ENCODE measurements at regions not wholly inside any gene's neighbourhood (a gene's known extent, or its start where the extent isn't known, plus 50 kb on each side); places are given as distances from the start of the nearest gene placed in this dataset.

DNA sequence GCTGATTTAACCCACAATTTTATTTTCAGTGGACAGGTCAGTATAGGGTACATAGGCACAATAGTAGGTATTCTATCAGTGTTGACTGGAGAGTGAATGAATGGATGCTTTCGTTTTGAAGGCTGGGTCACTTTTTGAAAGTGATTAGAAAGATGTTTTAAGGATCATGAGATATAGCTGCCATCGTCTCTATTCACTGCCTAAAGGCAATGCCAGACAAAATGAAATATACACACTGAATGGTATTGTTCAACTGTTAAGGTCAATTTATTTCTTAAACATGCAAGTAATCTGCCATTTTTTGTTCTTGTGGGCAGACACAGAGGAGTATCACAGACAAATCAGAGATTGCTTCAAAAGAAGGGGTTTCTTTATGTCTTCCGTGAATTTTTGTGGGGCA, 395.3 kb downstream of the VGLL3 start:
- H3K4me3 ChIP-seq (ENCODE audit: low read depth, low read length), result no peak overlapping the region
- H3K4me1 Mint-ChIP-seq, result no peaks in the 10 kb centered on the region
- no peak overlapping the region for H3K27ac Mint-ChIP-seq
- DNase-seq (no peak), ATAC-seq (ENCODE audit: low read depth in 2 of 2) (no peak)
- H3K9me3 Mint-ChIP-seq, result peaks cover 3 to 24% (median 4%) of the 10 kb centered on the region in 7 donors
- H3K36me3 Mint-ChIP-seq, result no peaks in the 10 kb centered on the region
- no peaks in the 10 kb centered on the region for H3K36me3 ChIP-seq (ENCODE audit: control insufficient read depth, insufficient read depth, low read length)
- no peak overlapping the region for H3K4me3 Mint-ChIP-seq
- H3K27me3 Mint-ChIP-seq, result no peaks in the 10 kb centered on the region
- H3K4me1 ChIP-seq (ENCODE audit: control insufficient read depth, insufficient read depth, low read length, poor library complexity, severe bottlenecking), result no peaks in the 10 kb centered on the region
- H3K27ac ChIP-seq (ENCODE audit: insufficient read depth, low read length, poor library complexity, severe bottlenecking), result no peak overlapping the region
- no peaks in the 10 kb centered on the region for H3K27me3 ChIP-seq (ENCODE audit: control insufficient read depth, insufficient read depth, low read length)
- no peaks in the 10 kb centered on the region for H3K9me3 ChIP-seq (ENCODE audit: control insufficient read depth in 2 of 2, low read length in 2 of 2)

GRCh38 chr3:86594838-86595237, 396.1 kb downstream of the VGLL3 start:
- Mint-ChIP-seq H3K27me3 (no peaks in the 10 kb centered on the region), H3K4me3 (no peak overlapping the region), H3K4me1 (no peaks in the 10 kb centered on the region), H3K9me3 (peaks cover 3 to 20% (median 4%) of the 10 kb centered on the region in 7 donors), H3K27ac (no peak overlapping the region), H3K36me3 (no peaks in the 10 kb centered on the region)
- no peaks in the 10 kb centered on the region for H3K27me3 ChIP-seq (ENCODE audit: control insufficient read depth, insufficient read depth, low read length)
- no peak for ATAC-seq (ENCODE audit: low read depth in 2 of 2)
- no peak overlapping the region for H3K27ac ChIP-seq (ENCODE audit: insufficient read depth, low read length, poor library complexity, severe bottlenecking)
- no peak overlapping the region for H3K4me3 ChIP-seq (ENCODE audit: low read depth, low read length)
- DNase-seq, result no peak
- no peaks in the 10 kb centered on the region for H3K4me1 ChIP-seq (ENCODE audit: control insufficient read depth, insufficient read depth, low read length, poor library complexity, severe bottlenecking)
- H3K36me3 ChIP-seq (ENCODE audit: control insufficient read depth, insufficient read depth, low read length), result no peaks in the 10 kb centered on the region
- no peaks in the 10 kb centered on the region for H3K9me3 ChIP-seq (ENCODE audit: control insufficient read depth in 2 of 2, low read length in 2 of 2)

DNA sequence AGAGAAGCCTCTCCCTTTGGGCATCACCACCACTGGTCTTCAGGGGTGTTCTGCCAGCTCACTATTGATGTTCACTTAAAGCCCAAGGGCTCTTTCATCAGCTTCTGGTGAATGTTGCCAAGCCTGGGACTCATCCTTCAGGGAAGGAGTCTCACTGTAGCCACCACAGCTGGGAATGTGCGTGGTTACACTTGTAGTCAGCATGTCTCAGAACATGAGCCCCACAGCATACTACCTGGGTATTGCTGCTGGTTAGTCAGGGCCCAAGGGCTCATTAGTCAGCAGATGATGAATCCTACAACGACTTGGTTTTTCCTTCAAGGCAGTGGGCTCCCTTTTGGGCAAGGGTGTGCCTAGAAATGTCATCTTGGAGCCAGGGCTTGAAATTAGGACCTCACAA, 412.9 kb downstream of the VGLL3 start:
- no peaks in the 10 kb centered on the region for H3K27me3 Mint-ChIP-seq

GRCh38 chr3:86563400-86563970, 427.5 kb downstream of the VGLL3 start:
- DNase-seq, result peak in 1 of 3 donors; percentile 26
- H3K27ac ChIP-seq (ENCODE audit: insufficient read depth, low read length, poor library complexity, severe bottlenecking), result no peak overlapping the region
- H3K4me3 Mint-ChIP-seq, result no peak overlapping the region

More for the DNA sequence above, 412.9 kb downstream of the VGLL3 start:
- Mint-ChIP-seq H3K9me3 (peaks cover 3 to 42% (median 8%) of the 10 kb centered on the region in 7 donors), H3K27ac (no peak overlapping the region), H3K36me3 (no peaks in the 10 kb centered on the region), H3K4me3 (no peak overlapping the region), H3K4me1 (no peaks in the 10 kb centered on the region)
- Histone ChIP-seq H3K27me3 (ENCODE audit: control insufficient read depth, insufficient read depth, low read length) (no peaks in the 10 kb centered on the region), H3K4me1 (ENCODE audit: control insufficient read depth, insufficient read depth, low read length, poor library complexity, severe bottlenecking) (no peaks in the 10 kb centered on the region), H3K4me3 (ENCODE audit: low read depth, low read length) (no peak overlapping the region), H3K27ac (ENCODE audit: insufficient read depth, low read length, poor library complexity, severe bottlenecking) (no peak overlapping the region), H3K36me3 (ENCODE audit: control insufficient read depth, insufficient read depth, low read length) (no peaks in the 10 kb centered on the region), H3K9me3 (ENCODE audit: control insufficient read depth in 2 of 2, low read length in 2 of 2) (peaks cover 2 to 14% of the 10 kb centered on the region in 2 experiments)
- no peak for DNase-seq
- ATAC-seq (ENCODE audit: low read depth in 2 of 2), result no peak

DNA sequence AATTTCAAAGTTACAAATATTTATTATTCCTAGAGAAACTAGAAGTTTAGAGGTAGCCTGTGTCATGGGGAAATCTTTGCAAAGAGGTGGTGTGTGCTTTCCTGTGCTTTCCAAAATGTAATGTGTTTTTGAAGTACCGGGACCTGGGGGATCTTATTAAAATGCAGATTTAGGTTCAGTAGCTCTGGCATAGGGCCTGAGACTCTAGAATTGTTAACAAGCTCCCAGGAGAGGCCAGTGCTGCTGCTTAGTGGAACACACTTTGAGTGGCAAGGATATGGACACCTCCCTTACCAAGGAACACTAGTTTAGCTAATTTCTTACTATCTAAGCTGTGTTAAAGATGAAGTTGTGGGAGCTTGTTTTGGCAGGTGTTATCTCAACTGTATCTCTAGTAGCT, 428.9 kb downstream of the VGLL3 start:
- no peak overlapping the region for H3K27ac ChIP-seq (ENCODE audit: insufficient read depth, low read length, poor library complexity, severe bottlenecking)
- Mint-ChIP-seq H3K36me3 (no peaks in the 10 kb centered on the region), H3K27ac (no peak overlapping the region), H3K27me3 (no peaks in the 10 kb centered on the region), H3K4me1 (no peaks in the 10 kb centered on the region), H3K9me3 (peaks cover 0 to 6% (median 0%) of the 10 kb centered on the region in 7 donors), H3K4me3 (no peak overlapping the region)
- no peaks in the 10 kb centered on the region for H3K36me3 ChIP-seq (ENCODE audit: control insufficient read depth, insufficient read depth, low read length)
- no peaks in the 10 kb centered on the region for H3K9me3 ChIP-seq (ENCODE audit: control insufficient read depth in 2 of 2, low read length in 2 of 2)
- H3K4me1 ChIP-seq (ENCODE audit: control insufficient read depth, insufficient read depth, low read length, poor library complexity, severe bottlenecking), result no peaks in the 10 kb centered on the region
- ATAC-seq (ENCODE audit: low read depth in 2 of 2), result no peak
- no peaks in the 10 kb centered on the region for H3K27me3 ChIP-seq (ENCODE audit: control insufficient read depth, insufficient read depth, low read length)
- no peak for DNase-seq
- H3K4me3 ChIP-seq (ENCODE audit: low read depth, low read length), result no peak overlapping the region

More at GRCh38 chr3:86563400-86563970, 427.5 kb downstream of the VGLL3 start:
- Histone ChIP-seq H3K36me3 (ENCODE audit: control insufficient read depth, insufficient read depth, low read length) (no peaks in the 10 kb centered on the region), H3K4me3 (ENCODE audit: low read depth, low read length) (no peak overlapping the region), H3K27me3 (ENCODE audit: control insufficient read depth, insufficient read depth, low read length) (no peaks in the 10 kb centered on the region), H3K9me3 (ENCODE audit: control insufficient read depth in 2 of 2, low read length in 2 of 2) (peaks cover 0 to 2% of the 10 kb centered on the region in 2 experiments), H3K4me1 (ENCODE audit: control insufficient read depth, insufficient read depth, low read length, poor library complexity, severe bottlenecking) (no peaks in the 10 kb centered on the region)
- H3K9me3 Mint-ChIP-seq, result peaks cover 0 to 9% (median 2%) of the 10 kb centered on the region in 7 donors
- H3K27ac Mint-ChIP-seq, result no peak overlapping the region
- no peak for ATAC-seq (ENCODE audit: low read depth in 2 of 2)
- H3K27me3 Mint-ChIP-seq, result no peaks in the 10 kb centered on the region
- H3K36me3 Mint-ChIP-seq, result no peaks in the 10 kb centered on the region
- H3K4me1 Mint-ChIP-seq, result no peaks in the 10 kb centered on the region

GRCh38 chr3:86561215-86561614, 429.7 kb downstream of the VGLL3 start:
- Histone ChIP-seq H3K27me3 (ENCODE audit: control insufficient read depth, insufficient read depth, low read length) (no peaks in the 10 kb centered on the region), H3K27ac (ENCODE audit: insufficient read depth, low read length, poor library complexity, severe bottlenecking) (no peak overlapping the region), H3K4me1 (ENCODE audit: control insufficient read depth, insufficient read depth, low read length, poor library complexity, severe bottlenecking) (no peaks in the 10 kb centered on the region), H3K9me3 (ENCODE audit: control insufficient read depth in 2 of 2, low read length in 2 of 2) (no peaks in the 10 kb centered on the region), H3K36me3 (ENCODE audit: control insufficient read depth, insufficient read depth, low read length) (no peaks in the 10 kb centered on the region), H3K4me3 (ENCODE audit: low read depth, low read length) (no peak overlapping the region)
- Mint-ChIP-seq H3K36me3 (no peaks in the 10 kb centered on the region), H3K27ac (no peak overlapping the region), H3K27me3 (no peaks in the 10 kb centered on the region), H3K4me1 (no peaks in the 10 kb centered on the region), H3K4me3 (no peak overlapping the region), H3K9me3 (peaks cover 0 to 4% (median 0%) of the 10 kb centered on the region in 7 donors)
- ATAC-seq (ENCODE audit: low read depth in 2 of 2) (no peak), DNase-seq (no peak)

- no peak overlapping the region for H3K27ac ChIP-seq (ENCODE audit: insufficient read depth, low read length, poor library complexity, severe bottlenecking)
- no peaks in the 10 kb centered on the region for H3K4me1 Mint-ChIP-seq
- no peak overlapping the region for H3K4me3 ChIP-seq (ENCODE audit: low read depth, low read length)
- H3K4me3 Mint-ChIP-seq, result no peak overlapping the region
- no peak for DNase-seq
- no peaks in the 10 kb centered on the region for H3K9me3 ChIP-seq (ENCODE audit: control insufficient read depth in 2 of 2, low read length in 2 of 2)
- H3K4me1 ChIP-seq (ENCODE audit: control insufficient read depth, insufficient read depth, low read length, poor library complexity, severe bottlenecking), result no peaks in the 10 kb centered on the region
- H3K27ac Mint-ChIP-seq, result no peak overlapping the region
- H3K36me3 Mint-ChIP-seq, result no peaks in the 10 kb centered on the region
- no peak for ATAC-seq (ENCODE audit: low read depth in 2 of 2)
- no peaks in the 10 kb centered on the region for H3K27me3 ChIP-seq (ENCODE audit: control insufficient read depth, insufficient read depth, low read length)
- H3K9me3 Mint-ChIP-seq, result peaks cover 0 to 12% (median 1%) of the 10 kb centered on the region in 7 donors
- H3K36me3 ChIP-seq (ENCODE audit: control insufficient read depth, insufficient read depth, low read length), result no peaks in the 10 kb centered on the region
- no peaks in the 10 kb centered on the region for H3K27me3 Mint-ChIP-seq
These were observed 436.6 kb downstream of the VGLL3 start for GRCh38 chr3:86554383-86554782.

DNA sequence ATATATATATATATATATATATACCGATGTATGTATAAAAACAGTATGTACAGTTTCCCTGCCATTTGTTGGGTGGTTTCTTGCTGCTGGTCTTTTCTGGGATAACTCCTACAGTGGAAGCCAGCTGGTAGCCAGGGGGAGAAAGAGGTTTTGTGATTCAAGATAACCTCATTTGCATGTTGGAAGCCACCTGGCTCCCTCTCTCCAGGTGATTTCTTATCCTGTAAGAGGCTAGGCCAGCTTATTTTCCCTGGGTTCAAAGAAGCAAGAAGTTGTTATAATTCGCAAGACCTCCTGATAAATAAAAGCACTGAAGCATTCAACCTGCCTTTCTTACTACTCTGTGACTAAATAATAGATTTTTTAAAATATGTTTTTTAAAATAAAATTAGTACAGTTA, 443.3 kb downstream of the VGLL3 start:
- Mint-ChIP-seq H3K4me1 (no peaks in the 10 kb centered on the region), H3K9me3 (peaks cover 0 to 13% (median 2%) of the 10 kb centered on the region in 7 donors), H3K27ac (no peak overlapping the region), H3K36me3 (no peaks in the 10 kb centered on the region), H3K27me3 (no peaks in the 10 kb centered on the region), H3K4me3 (no peak overlapping the region)
- Histone ChIP-seq H3K9me3 (ENCODE audit: control insufficient read depth in 2 of 2, low read length in 2 of 2) (no peaks in the 10 kb centered on the region), H3K4me3 (ENCODE audit: low read depth, low read length) (no peak overlapping the region), H3K27me3 (ENCODE audit: control insufficient read depth, insufficient read depth, low read length) (no peaks in the 10 kb centered on the region), H3K36me3 (ENCODE audit: control insufficient read depth, insufficient read depth, low read length) (no peaks in the 10 kb centered on the region), H3K27ac (ENCODE audit: insufficient read depth, low read length, poor library complexity, severe bottlenecking) (no peak overlapping the region), H3K4me1 (ENCODE audit: control insufficient read depth, insufficient read depth, low read length, poor library complexity, severe bottlenecking) (no peaks in the 10 kb centered on the region)
- DNase-seq, result no peak
- no peak for ATAC-seq (ENCODE audit: low read depth in 2 of 2)

Data from CD4-positive, CD25-positive, alpha-beta regulatory T cell (primary cell).